GM21528 (cell line): ENCODE measurements at regions not wholly inside any gene's neighbourhood (a gene's known extent, or its start where the extent isn't known, plus 50 kb on each side); places are given as distances from the start of the nearest gene placed in this dataset.
"Not testable (repeated sequence)": the region's sequence is repeated elsewhere in the genome, so short reads cannot be mapped to it uniquely, and the experiment has no call there.

Experiments used
- ATAC-seq: cut with Tn5 transposase; IDR thresholded peaks from one replicate; pipeline ENCODE4 v1.9.1; 2021; ENCODE audit warnings: mild to moderate bottlenecking, moderate library complexity; ENCODE audit not compliant: unreplicated experiment, low FRiP score

GRCh38 chr6:127406722-127407121 is 52.5 kb downstream of the KIAA0408 start:
- not testable (repeated sequence) for ATAC-seq

- ATAC-seq = no peak
Observed at GRCh38 chr6:127406122-127406521, 53.1 kb downstream of the KIAA0408 start.

GRCh38 chr6:127404594-127405178 is 54.5 kb downstream of the KIAA0408 start:
- no peak for ATAC-seq

GRCh38 chr6:127404133-127404532 is 55.1 kb downstream of the KIAA0408 start:
- peak; percentile 76 for ATAC-seq

GRCh38 chr6:127403636-127404035 is 55.6 kb downstream of the KIAA0408 start:
- peak; percentile 91 for ATAC-seq

GRCh38 chr6:127402890-127403617 is 56.1 kb downstream of the KIAA0408 start:
- ATAC-seq = no peak

GRCh38 chr6:127397729-127398630 is 54.6 kb upstream of the ECHDC1 start:
- ATAC-seq = no peak

- not testable (repeated sequence) for ATAC-seq
Observed at GRCh38 chr6:127397171-127397597, 53.8 kb upstream of the ECHDC1 start.
